NCI-H2029 (cell line): ENCODE measurements at regions not wholly inside any gene's neighbourhood (a gene's known extent, or its start where the extent isn't known, plus 50 kb on each side); places are given as distances from the start of the nearest gene placed in this dataset.

ENCODE experiments used
- DNase-seq: peaks from one replicate; lab custom pipeline; 2025; lab: John Stamatoyannopoulos, UW

- no peak for DNase-seq
These were observed 342.1 kb downstream of the NR2F2 start for GRCh38 chr15:96672629-96673028.

- no peak for DNase-seq
These were observed 347.9 kb downstream of the NR2F2 start for GRCh38 chr15:96678386-96678785.

- DNase-seq, result no peak
These were observed 357.0 kb downstream of the NR2F2 start for GRCh38 chr15:96687388-96688107.

- DNase-seq, result no peak
These were observed 360.2 kb downstream of the NR2F2 start for GRCh38 chr15:96690733-96691132.

GRCh38 chr15:96692826-96693225, 362.3 kb downstream of the NR2F2 start:
- DNase-seq, result no peak

GRCh38 chr15:96693515-96693914, 363.0 kb downstream of the NR2F2 start:
- DNase-seq, result no peak

- DNase-seq, result no peak
These were observed 363.6 kb downstream of the NR2F2 start for GRCh38 chr15:96693990-96694517.

- DNase-seq, result no peak
These were observed 364.9 kb downstream of the NR2F2 start for GRCh38 chr15:96695426-96695825.

GRCh38 chr15:96699871-96700401, 369.4 kb downstream of the NR2F2 start:
- no peak for DNase-seq

GRCh38 chr15:96700555-96700954, 370.1 kb downstream of the NR2F2 start:
- no peak for DNase-seq

GRCh38 chr15:96701443-96701842, 370.9 kb downstream of the NR2F2 start:
- DNase-seq, result no peak

- no peak for DNase-seq
These were observed 371.4 kb downstream of the NR2F2 start for GRCh38 chr15:96701877-96702276.

- no peak for DNase-seq
These were observed 372.1 kb downstream of the NR2F2 start for GRCh38 chr15:96702589-96702988.

GRCh38 chr15:96703091-96703490, 372.6 kb downstream of the NR2F2 start:
- DNase-seq, result no peak

- DNase-seq, result no peak
These were observed 373.5 kb downstream of the NR2F2 start for GRCh38 chr15:96703794-96704550.

- no peak for DNase-seq
These were observed 385.6 kb downstream of the NR2F2 start for GRCh38 chr15:96716075-96716474.

- no peak for DNase-seq
These were observed 386.0 kb downstream of the NR2F2 start for GRCh38 chr15:96716478-96716877.

GRCh38 chr15:96720251-96720650, 389.8 kb downstream of the NR2F2 start:
- DNase-seq, result no peak

- DNase-seq, result no peak
These were observed 390.2 kb downstream of the NR2F2 start for GRCh38 chr15:96720656-96721055.

- DNase-seq, result no peak
These were observed 398.1 kb downstream of the NR2F2 start for GRCh38 chr15:96728591-96728990.

GRCh38 chr15:96732704-96733103, 402.2 kb downstream of the NR2F2 start:
- no peak for DNase-seq

GRCh38 chr15:96733721-96734120, 403.2 kb downstream of the NR2F2 start:
- DNase-seq, result no peak

GRCh38 chr15:96735632-96736240, 405.2 kb downstream of the NR2F2 start:
- DNase-seq, result no peak
